ENCODE measurements at regions not wholly inside any gene's neighbourhood (a gene's known extent, or its start where the extent isn't known, plus 50 kb on each side); places are given as distances from the start of the nearest gene placed in this dataset.

- no peak overlapping the region for H3K27ac Mint-ChIP-seq
- peaks cover 74% of the 10 kb centered on the region for H3K36me3 Mint-ChIP-seq
- TF ChIP-seq NR3C1 (CRISPR knock-in tag; conservative IDR thresholded peaks at IDR 0.05; ENCODE audit: low read depth) (no peak), CREB1 (CRISPR knock-in tag; IDR thresholded peaks at IDR 0.05) (no peak), HMGXB4 (CRISPR knock-in tag; IDR thresholded peaks at IDR 0.05) (no peak), CREM (CRISPR knock-in tag; IDR thresholded peaks at IDR 0.05) (no peak), E2F5 (CRISPR knock-in tag; IDR thresholded peaks at IDR 0.05) (no peak), TEAD1 (CRISPR knock-in tag; IDR thresholded peaks at IDR 0.05) (no peak), HMGA2 (CRISPR knock-in tag; IDR thresholded peaks at IDR 0.05) (no peak), ATF3 (CRISPR knock-in tag; conservative IDR thresholded peaks at IDR 0.05) (no peak), ZNF138 (CRISPR knock-in tag; conservative IDR thresholded peaks at IDR 0.05) (no peak), PRDM15 (CRISPR knock-in tag; IDR thresholded peaks at IDR 0.05) (no peak), ZNF423 (CRISPR knock-in tag; IDR thresholded peaks at IDR 0.05) (no peak), PREB (CRISPR knock-in tag; IDR thresholded peaks at IDR 0.05; ENCODE audit: borderline replicate concordance) (no peak), TEAD4 (CRISPR knock-in tag; IDR thresholded peaks at IDR 0.05) (no peak)
- peaks cover 4% of the 10 kb centered on the region for H3K27me3 Mint-ChIP-seq (ENCODE audit: low read depth)
- H3K4me1 Mint-ChIP-seq, result no peaks in the 10 kb centered on the region
- ChIA-PET POLR2A (no interaction called here), CTCF (no interaction called here)
- peaks cover 77% of the 10 kb centered on the region for H3K9me3 Mint-ChIP-seq
- no peak for DNase-seq (ENCODE audit: low spot score)
- no peak for ATAC-seq
- H3K4me3 Mint-ChIP-seq, result no peak overlapping the region
These were observed 1432.4 kb downstream of the UQCRFS1 start for GRCh38 chr19:27780367-27781075.

GRCh38 chr19:27779954-27780353 is 1433.0 kb downstream of the UQCRFS1 start:
- H3K4me1 Mint-ChIP-seq, result no peaks in the 10 kb centered on the region
- peaks cover 10% of the 10 kb centered on the region for H3K27me3 Mint-ChIP-seq (ENCODE audit: low read depth)
- ATAC-seq (no peak), DNase-seq (ENCODE audit: low spot score) (no peak)
- no peak overlapping the region for H3K27ac Mint-ChIP-seq
- ChIA-PET CTCF (no interaction called here), POLR2A (no interaction called here)
- TF ChIP-seq ZNF425 (CRISPR knock-in tag; conservative IDR thresholded peaks at IDR 0.05), result no peak
- no peak for TF ChIP-seq SMAD4 (CRISPR knock-in tag; IDR thresholded peaks at IDR 0.05)
- TF ChIP-seq JAZF1 (CRISPR knock-in tag; IDR thresholded peaks at IDR 0.05), result no peak
- TF ChIP-seq SMAD3 (CRISPR knock-in tag; IDR thresholded peaks at IDR 0.05; ENCODE audit: borderline replicate concordance), result no peak
- no peak for TF ChIP-seq HMGXB4 (CRISPR knock-in tag; IDR thresholded peaks at IDR 0.05)
- TF ChIP-seq TEAD1 (CRISPR knock-in tag; IDR thresholded peaks at IDR 0.05), result no peak
- no peak for TF ChIP-seq MXD4 (CRISPR knock-in tag; IDR thresholded peaks at IDR 0.05; ENCODE audit: borderline replicate concordance)
- no peak overlapping the region for H3K4me3 Mint-ChIP-seq
- peaks cover 76% of the 10 kb centered on the region for H3K36me3 Mint-ChIP-seq
- H3K9me3 Mint-ChIP-seq, result peaks cover 77% of the 10 kb centered on the region

Measured in WTC11 (cell line).